GM18526 (cell line): ENCODE measurements at regions not wholly inside any gene's neighbourhood (a gene's known extent, or its start where the extent isn't known, plus 50 kb on each side); places are given as distances from the start of the nearest gene placed in this dataset.

Experiments used
- POLR2A ChIP-seq: IDR thresholded peaks from 3 replicates; pipeline ENCODE4 v1.6.1; 2011; ENCODE audit not compliant: insufficient read length; ENCODE audit errors: extremely low read depth

DNA sequence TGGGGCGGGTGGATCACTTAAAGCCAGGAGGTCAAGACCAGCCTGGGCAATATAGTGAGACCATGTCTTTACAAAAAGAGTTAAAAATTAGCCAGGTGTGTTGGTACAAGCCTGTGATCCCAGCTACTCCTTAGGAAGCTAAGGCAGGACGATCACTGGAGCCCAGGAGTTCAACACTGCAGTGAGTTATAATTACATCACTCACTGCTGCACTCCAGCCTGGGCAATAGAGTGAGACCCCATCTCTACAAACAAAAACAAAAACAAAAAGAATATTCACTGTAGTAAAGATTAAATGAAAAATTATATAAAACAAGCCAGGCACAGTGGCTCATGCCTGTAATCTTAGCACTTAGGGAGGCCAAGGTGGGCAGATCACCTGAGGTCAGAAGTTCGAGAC lies 1047.6 kb upstream of the AUTS2 start:
- no peak for TF ChIP-seq POLR2A

DNA sequence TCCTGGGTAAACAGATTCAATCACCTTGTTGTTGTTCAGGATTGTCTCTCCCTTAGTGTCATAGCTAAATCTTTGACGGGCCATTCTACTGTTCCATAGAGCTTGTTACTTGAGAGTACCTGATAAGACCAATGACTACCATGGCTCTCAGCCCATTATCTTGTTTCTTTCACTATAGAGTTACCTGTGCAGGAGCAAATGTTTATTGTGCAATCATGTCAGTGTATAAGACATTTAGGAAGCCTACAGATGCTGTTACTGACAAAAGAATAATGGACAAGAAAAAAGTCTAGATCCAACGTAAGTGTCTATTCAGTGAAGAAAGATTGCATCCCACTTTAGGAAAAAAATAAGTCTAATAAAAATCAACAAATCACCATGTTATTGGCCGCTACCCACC lies 1041.7 kb upstream of the AUTS2 start:
- TF ChIP-seq POLR2A: no peak

DNA sequence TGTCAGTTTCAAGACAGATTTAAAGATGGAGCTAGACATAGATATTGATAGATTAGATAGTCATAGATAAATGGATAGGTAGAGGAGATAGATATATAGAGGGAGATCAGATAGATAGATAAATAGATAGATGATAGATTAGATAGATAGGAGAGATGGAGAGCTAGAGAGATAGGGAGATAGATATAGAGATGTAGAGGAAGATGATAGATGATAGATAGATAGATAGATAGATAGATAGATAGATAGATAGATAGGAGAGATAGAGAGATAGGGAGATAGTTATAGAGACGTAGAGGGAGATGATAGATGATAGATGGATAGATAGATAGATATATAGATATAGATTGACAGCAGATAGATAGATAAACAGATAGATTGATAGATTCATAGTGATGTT lies 1038.8 kb upstream of the AUTS2 start:
- no peak for TF ChIP-seq POLR2A

DNA sequence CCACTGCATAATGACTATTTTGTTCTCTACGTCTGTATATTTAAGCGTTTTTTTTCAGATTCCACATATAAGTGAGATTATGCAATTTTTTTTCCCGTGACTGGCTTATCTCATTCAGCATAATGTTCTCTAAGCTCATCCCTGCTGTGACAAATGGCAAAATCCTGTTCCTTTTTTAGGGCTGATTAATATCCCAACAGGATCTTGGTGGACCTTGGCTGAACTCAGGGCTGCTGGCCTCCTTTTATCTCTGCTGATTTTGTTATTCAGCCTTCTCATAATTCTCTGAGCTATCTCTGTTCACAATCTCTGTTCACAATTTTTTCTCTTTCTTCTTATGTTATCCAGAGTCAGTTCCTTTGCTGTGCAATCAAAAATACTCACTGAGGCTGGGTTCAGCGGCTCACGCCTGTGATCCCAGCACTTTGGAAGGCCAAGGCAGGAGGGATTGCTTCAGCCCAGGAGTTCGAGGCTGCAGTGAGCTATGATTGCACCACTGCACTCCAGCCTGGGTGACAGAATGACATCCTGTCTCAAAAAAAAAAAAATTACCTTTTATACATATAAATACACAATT lies 1035.9 kb upstream of the AUTS2 start:
- no peak for TF ChIP-seq POLR2A

DNA sequence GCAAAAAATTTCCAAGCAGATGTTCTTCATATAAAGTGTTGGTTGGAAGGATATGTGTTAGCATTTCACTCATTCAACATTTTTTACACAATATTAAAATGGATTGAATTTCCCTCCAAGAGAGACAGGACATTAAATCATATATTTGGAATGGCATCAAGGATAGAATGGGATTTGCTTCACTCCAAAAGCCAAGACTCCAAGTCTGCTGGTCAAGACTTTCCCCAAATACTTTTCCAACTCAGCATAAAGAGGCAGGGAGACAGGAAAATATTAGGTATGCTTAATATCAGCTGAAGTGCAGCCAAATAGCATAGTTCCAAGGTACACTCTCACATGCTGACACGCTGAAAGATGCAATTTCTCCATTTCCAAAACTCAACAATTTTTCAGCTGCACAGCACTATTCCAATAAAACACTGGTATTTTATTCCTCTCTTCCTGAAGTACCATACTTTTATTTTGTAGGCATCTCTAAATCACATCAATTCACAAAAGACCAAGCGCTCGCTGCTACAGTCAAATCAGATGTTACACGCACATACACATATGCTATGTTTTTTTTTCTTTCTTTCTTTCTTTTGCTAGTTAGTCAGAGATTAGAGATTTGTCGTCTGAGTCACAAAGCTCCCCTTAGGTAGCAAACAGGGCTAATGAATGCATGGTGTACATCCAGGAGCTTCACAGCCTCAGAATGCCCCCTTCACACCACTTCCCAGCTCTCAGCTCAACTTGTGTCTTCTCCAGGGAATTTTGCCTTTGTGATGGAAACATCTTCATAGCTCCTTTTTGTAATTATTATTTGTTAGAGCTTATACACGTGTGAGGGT lies 1033.8 kb upstream of the AUTS2 start:
- TF ChIP-seq POLR2A: no peak

DNA sequence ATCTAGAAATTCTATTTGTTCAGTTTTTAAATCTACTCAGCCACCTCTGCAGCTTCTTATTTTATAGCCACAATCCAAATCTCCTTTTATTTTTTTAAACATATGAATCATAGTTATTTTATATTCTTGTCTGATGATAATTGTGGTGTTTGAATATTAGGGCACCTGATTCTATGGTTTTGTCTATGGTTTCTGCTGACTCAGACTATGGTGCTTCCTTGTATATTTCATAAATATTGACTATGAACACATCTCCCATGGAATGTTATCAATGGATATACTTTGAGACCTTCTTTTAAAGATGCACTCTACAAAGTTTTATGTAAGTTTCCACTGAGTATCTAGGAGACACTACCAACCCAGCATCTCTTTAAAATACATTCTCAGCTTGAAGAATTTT lies 1027.0 kb upstream of the AUTS2 start:
- TF ChIP-seq POLR2A: no peak

DNA sequence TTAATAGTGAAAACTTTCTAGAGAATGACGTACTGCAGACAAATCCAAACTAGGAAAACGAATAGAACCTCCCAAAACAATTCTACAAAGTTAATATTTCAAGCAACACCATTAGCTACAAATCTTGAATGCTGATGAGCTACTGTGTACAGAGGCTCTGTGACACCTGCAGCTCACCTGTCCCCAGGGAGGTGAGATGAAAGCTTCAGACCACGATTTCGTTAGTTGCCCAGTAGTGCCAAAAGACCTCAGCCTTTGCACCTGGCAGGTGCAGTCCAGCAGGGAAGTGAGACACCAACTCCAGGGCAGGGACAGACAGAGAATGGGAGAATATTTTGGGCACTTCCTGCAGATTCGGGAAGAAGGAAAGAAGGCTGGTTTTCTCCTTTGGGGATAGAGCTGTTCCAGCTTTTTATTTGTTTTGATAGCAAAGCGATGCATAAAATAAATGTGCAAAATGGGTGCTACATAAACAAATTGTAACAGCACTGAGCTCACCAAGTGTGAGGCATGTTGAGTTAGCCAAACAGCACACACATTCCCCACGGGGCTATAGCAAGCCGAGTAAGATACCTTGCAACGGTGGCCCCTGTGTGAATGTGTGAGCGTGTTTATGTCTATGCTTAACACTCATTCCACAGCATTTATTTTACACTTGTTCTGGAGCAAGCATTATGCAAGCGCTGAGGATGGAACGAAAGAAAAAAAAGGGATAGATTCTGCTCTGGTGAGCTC lies 1024.8 kb upstream of the AUTS2 start:
- TF ChIP-seq POLR2A: no peak

DNA sequence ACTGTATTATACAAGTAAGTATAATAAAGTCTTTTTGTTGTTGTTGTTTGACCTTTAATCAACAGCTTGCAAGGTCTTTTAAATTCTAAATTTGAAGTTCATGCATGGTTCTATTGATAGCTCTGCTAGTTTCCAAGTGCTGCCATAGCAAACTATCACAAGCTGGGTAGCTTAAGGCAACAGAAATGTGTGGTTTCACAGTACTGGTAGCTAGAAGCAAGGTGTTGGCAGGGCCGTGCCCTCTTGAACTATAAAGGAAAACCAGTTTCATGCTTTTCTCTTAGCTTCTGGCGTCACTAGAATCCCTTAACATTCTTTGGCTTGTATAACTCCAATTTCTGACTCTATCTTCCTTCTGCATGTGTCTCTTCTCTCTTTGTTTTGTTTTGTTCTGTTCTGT lies 1021.9 kb upstream of the AUTS2 start:
- TF ChIP-seq POLR2A: no peak

DNA sequence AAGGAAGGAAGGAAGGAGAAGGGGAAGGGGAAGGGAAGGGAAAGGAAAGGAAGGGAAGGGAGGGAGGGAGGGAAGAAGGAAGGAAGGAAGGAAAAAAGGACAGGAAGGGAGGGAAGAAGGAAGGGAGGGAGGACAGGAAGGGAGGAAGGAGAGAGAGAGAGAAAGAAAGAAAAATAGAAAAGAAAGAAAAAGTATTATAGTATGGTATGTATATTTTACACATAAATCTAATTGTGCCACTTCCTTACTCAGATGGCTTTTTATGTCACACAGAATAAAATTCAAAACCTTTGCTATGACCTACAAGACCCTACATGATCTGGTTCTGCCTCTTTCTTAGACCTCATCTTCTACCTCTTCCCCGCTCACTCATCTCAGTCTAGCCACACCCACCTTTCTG lies 1016.9 kb upstream of the AUTS2 start:
- no peak for TF ChIP-seq POLR2A

DNA sequence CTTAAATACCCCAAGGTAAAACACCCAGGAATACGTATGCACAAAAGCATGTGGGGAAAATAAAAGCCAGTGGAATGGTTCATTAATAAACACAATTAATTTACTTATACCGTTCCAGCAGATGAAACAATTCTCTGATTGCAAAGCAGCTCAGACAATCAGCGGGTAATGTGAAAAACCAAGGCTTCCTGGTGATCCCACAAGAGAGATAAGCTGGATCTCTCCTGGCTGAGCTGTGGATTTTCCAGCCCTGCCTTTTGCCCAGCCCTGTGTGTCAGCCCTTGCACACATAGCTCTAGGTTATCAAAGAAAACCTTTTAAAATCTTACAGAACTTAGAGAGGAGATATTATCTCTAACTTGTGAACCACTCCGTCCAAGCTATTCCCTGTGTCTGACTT lies 1010.7 kb upstream of the AUTS2 start:
- TF ChIP-seq POLR2A: no peak

DNA sequence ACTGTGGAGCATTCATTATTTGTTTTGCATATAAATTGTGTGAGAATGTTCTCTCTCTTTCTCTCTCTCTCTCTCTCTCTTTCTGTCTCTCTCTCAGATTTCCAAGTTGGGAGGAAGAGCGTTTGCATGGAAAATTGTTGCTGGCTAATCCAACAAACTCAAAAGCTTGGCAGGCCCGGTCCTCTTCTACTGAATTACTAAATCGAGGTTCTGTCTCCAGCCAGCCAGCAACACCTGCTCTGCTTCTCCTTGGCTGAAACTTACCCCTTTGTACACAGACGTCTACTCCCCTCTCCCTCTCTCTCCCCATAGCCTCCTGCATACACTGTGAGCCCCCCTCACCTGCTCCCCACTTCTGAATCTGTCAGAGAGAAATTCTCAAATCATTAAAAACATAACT lies 996.4 kb upstream of the AUTS2 start:
- TF ChIP-seq POLR2A: no peak

DNA sequence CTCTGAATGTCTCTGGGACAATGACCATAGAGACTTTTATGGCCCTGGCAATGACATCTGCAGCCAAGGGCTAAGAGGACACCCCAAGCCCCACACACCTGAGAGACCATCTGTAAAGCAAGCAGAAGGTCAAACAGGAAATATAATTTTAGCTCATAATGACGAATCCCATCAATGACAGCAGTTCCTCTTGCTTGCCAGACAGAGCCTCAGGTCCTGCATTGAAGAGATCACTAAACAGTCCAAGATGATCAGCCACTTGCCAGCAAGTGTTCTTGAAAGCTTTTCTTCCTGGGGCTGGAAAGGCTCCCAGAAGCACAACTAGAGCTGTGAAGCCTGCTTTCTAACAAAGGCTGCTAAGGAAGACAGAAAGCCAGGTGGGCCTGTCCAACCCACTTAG lies 993.7 kb upstream of the AUTS2 start:
- no peak for TF ChIP-seq POLR2A

DNA sequence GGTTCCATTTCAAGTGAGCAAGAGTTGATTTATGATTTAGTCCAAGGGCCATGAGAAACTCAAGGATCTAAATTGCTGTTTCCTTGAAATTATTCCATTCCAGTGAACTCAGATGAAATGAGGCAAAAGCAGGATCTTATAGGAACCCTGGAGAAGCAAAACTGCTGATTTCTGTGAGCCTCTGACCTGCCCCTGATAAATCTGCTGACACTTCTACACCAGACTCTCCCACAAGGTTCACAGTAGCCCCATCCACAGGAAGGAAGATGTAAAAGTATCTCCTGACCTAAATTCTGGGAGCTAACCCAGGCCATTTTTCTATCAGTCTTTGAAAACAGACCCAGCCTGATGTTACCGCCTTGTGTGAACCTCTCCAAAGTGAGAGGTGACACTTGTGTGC lies 987.6 kb upstream of the AUTS2 start:
- TF ChIP-seq POLR2A: no peak

DNA sequence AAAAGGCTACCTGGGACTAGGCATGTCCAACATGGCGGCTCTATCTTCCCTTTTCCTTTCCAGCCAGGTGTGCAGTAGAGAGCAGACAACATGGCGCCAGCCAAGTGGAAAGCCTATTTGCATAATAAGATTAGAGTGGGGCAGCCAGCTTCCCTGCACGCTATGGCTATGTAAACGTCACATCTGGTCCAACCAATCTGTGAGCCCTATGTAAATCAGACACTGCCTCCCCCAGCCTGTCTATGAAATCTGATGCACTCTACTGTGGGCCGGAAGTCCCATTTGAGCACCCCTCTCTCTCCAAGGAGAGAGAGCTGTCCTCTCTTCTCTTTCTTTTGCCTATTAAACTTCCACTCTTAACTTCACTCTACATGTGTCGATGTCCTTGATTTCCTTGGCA lies 984.9 kb upstream of the AUTS2 start:
- TF ChIP-seq POLR2A: no peak

DNA sequence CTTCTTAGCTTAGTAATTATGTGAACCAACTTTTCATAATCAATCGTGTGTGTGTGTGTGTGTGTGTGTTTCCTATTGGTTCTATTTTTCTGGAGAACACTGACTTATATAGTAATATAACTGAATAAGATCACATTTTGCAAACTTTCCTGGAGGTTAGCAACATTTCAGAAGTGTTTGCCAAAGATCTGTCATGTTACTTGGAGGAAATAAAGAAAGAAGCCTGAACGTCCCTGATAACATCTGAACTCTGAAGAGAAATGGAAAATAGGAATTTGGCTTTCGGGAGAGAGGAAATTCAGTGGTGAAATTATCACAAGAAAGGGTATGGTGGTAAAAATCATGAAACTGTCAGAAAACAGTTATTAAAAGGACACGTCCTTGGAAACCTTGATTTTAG lies 984.4 kb upstream of the AUTS2 start:
- TF ChIP-seq POLR2A: no peak

DNA sequence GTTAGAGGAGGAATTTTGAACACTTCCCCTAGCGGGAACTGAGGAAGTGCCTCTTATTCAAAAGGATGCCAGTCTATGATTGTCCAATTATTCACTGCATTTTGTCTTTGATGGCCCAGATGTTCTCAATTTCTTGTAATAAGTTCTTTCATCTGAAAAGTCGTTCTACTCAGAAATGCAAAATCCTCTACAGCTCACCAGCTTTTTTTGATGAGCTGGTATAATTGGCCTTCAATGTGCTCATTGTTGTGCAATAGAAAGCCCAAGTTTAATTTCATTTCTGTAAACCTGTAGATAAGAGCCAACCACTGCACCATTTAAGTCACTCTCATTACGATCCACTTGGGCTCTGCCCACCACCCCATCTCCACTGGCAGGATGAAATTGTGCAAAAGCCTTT lies 978.7 kb upstream of the AUTS2 start:
- TF ChIP-seq POLR2A: no peak
